H1 (cell line): ENCODE measurements at regions not wholly inside any gene's neighbourhood (a gene's known extent, or its start where the extent isn't known, plus 50 kb on each side); places are given as distances from the start of the nearest gene placed in this dataset.

Source experiments
- CTCF ChIA-PET: fragments of 300-600 bp; sonication (Branson Sonifier 250); formaldehyde crosslinking; loops from one replicate; lab custom pipeline; 2021; ENCODE audit not compliant: partially characterized antibody; lab: Charles Lee
- POLR2A ChIA-PET: fragments of 300-600 bp; sonication (Branson Sonifier 250); formaldehyde crosslinking; loops from one replicate; lab custom pipeline; 2021; ENCODE audit warnings: inconsistent platforms; ENCODE audit not compliant: partially characterized antibody; lab: Charles Lee
- DNase-seq, 2 experiments: peaks; one replicate each; pipeline versions ENCODE4 v3.0.0 to v3.0.0-alpha.2; 2010 to 2022; ENCODE audit warnings: low spot score in 2 of 2, low read depth in 1 of 2, mixed read lengths in 1 of 2
- FAIRE-seq: peaks from 2 replicates; lab custom pipeline; 2011; peaks lifted over from hg19 to GRCh38; lab: Jason Lieb, UNC
- H2AFZ ChIP-seq: 2 replicates; pipeline ENCODE4 v1.8.1; 2012; ENCODE audit warnings: low read length, inconsistent platforms
- H2AK5ac ChIP-seq: 2 replicates; pipeline ENCODE4 v1.6.1; 2013; ENCODE audit warnings: low read depth, low read length
- H2BK120ac ChIP-seq: replicated peaks from 2 replicates; pipeline ENCODE3; 2013; ENCODE audit warnings: low read depth, low read length, inconsistent platforms
- H2BK12ac ChIP-seq: 2 replicates; pipeline ENCODE4 v1.6.1; 2013; ENCODE audit warnings: low read depth, low read length
- H2BK15ac ChIP-seq: 2 replicates; pipeline ENCODE4 v1.6.1; 2013; ENCODE audit warnings: low read length
- H2BK20ac ChIP-seq: 2 replicates; pipeline ENCODE4 v1.6.1; 2013; ENCODE audit warnings: low read length
- H2BK5ac ChIP-seq: 2 replicates; pipeline ENCODE4 v1.6.1; 2013; ENCODE audit warnings: low read depth, low read length
- H3K14ac ChIP-seq: 2 replicates; pipeline ENCODE4 v1.6.1; 2013; ENCODE audit warnings: inconsistent platforms; ENCODE audit not compliant: insufficient read length
- H3K18ac ChIP-seq: 2 replicates; pipeline ENCODE4 v1.6.1; 2013; ENCODE audit warnings: low read length; ENCODE audit errors: extremely low read depth
- H3K23ac ChIP-seq: 2 replicates; pipeline ENCODE4 v1.6.1; 2013; ENCODE audit warnings: inconsistent platforms; ENCODE audit not compliant: insufficient read length
- H3K23me2 ChIP-seq: 2 replicates; pipeline ENCODE4 v1.6.1; 2013; ENCODE audit warnings: low read depth, low read length
- H3K27ac ChIP-seq: 2 replicates; pipeline ENCODE4 v1.6.1; 2011; ENCODE audit warnings: low read depth, low read length, inconsistent platforms
- H3K27me3 ChIP-seq, 4 experiments: replicated peaks in 1 of 4; 1 replicate in 1 of 4; 2 replicates in 3 of 4; pipeline versions ENCODE4 v1.6.1 to v1.8.1; 2011 to 2013; ENCODE audit warnings: low read length in 3 of 4, mild to moderate bottlenecking in 3 of 4, inconsistent platforms in 2 of 4, mixed read lengths in 2 of 4, moderate library complexity in 1 of 4; ENCODE audit not compliant: control insufficient read depth in 3 of 4, insufficient read depth in 3 of 4; ENCODE audit errors: extremely low read depth in 1 of 4
- H3K36me3 ChIP-seq, 4 experiments: 2 replicates each; pipeline versions ENCODE4 v1.6.1 to v1.8.1; 2011 to 2013; ENCODE audit warnings: mild to moderate bottlenecking in 4 of 4, low read length in 3 of 4, moderate library complexity in 2 of 4, control low read depth in 1 of 4, inconsistent platforms in 1 of 4; ENCODE audit not compliant: insufficient read depth in 4 of 4, control insufficient read depth in 2 of 4
- H3K4ac ChIP-seq: replicated peaks from 2 replicates; pipeline ENCODE3; 2013; ENCODE audit warnings: low read length, low read depth, mixed read lengths, inconsistent platforms; ENCODE audit not compliant: insufficient read length
- H3K4me1 ChIP-seq, 4 experiments: replicated peaks in 1 of 4; 1 replicate in 1 of 4; 2 replicates in 3 of 4; pipeline versions ENCODE4 v1.6.1 to v1.8.1; 2011 to 2013; ENCODE audit warnings: low read length in 3 of 4, inconsistent platforms in 2 of 4, mixed read lengths in 1 of 4; ENCODE audit not compliant: insufficient read depth in 4 of 4, control insufficient read depth in 3 of 4
- H3K4me2 ChIP-seq, 2 experiments: 2 replicates each; pipeline versions ENCODE4 v1.6.1 to v1.8.1; 2011 to 2013; ENCODE audit warnings: low read depth in 2 of 2, low read length in 2 of 2, control low read depth in 1 of 2, inconsistent platforms in 1 of 2, mild to moderate bottlenecking in 1 of 2; ENCODE audit not compliant: insufficient read depth in 1 of 2
- H3K4me3 ChIP-seq, 4 experiments: fragments of 200-600, 300-600 bp in 1 of 4; sonication (generic), shearing (Covaris generic), sonication (Bioruptor Twin) in 1 of 4; 2 replicates each; pipeline versions ENCODE4 v1.5.1 to v1.8.1; 2011 to 2016; ENCODE audit warnings: low read length in 4 of 4, low read depth in 3 of 4, control low read depth in 2 of 4, inconsistent platforms in 2 of 4, mild to moderate bottlenecking in 2 of 4, mixed read lengths in 1 of 4, moderate library complexity in 1 of 4; ENCODE audit not compliant: insufficient read depth in 2 of 4; ENCODE audit errors: extremely low read depth in 1 of 4
- H3K56ac ChIP-seq: replicated peaks from 2 replicates; pipeline ENCODE3; 2013; ENCODE audit warnings: low read depth, mild to moderate bottlenecking, mixed read lengths, low read length, inconsistent platforms; ENCODE audit not compliant: insufficient read length
- H3K79me1 ChIP-seq: 2 replicates; pipeline ENCODE4 v1.6.1; 2013; ENCODE audit warnings: low read depth, low read length, control low read depth
- H3K79me2 ChIP-seq, 2 experiments: 2 replicates each; pipeline versions ENCODE4 v1.6.1 to v1.8.1; 2012 to 2013; ENCODE audit warnings: low read length in 2 of 2, mild to moderate bottlenecking in 2 of 2, inconsistent platforms in 1 of 2; ENCODE audit not compliant: insufficient read depth in 2 of 2, control insufficient read depth in 1 of 2
- H3K9ac ChIP-seq, 4 experiments: replicated peaks in 1 of 4; 1 replicate in 1 of 4; 2 replicates in 3 of 4; pipeline versions ENCODE4 v1.6.1 to v1.8.1; 2011 to 2013; ENCODE audit warnings: low read depth in 3 of 4, low read length in 3 of 4, control low read depth in 2 of 4, mild to moderate bottlenecking in 2 of 4, moderate library complexity in 2 of 4, inconsistent platforms in 1 of 4; ENCODE audit errors: extremely low read depth in 1 of 4
- H3K9me3 ChIP-seq, 2 experiments: 2 replicates each; pipeline versions ENCODE4 v1.6.1 to v1.8.1; 2012 to 2013; ENCODE audit warnings: mild to moderate bottlenecking in 2 of 2, moderate library complexity in 2 of 2, control low read depth in 1 of 2, inconsistent platforms in 1 of 2, low read depth in 1 of 2, low read length in 1 of 2, mixed read lengths in 1 of 2; ENCODE audit not compliant: insufficient read depth in 2 of 2
- H4K20me1 ChIP-seq, 2 experiments: replicated peaks in 1 of 2; 2 replicates each; pipeline versions ENCODE3 to v1.8.1; 2011 to 2013; ENCODE audit warnings: inconsistent platforms in 2 of 2, low read length in 2 of 2, mild to moderate bottlenecking in 1 of 2; ENCODE audit not compliant: insufficient read depth in 2 of 2, control insufficient read depth in 1 of 2
- H4K5ac ChIP-seq: 2 replicates; pipeline ENCODE4 v1.6.1; 2013; ENCODE audit warnings: low read length, low read depth, mixed read lengths, inconsistent platforms; ENCODE audit not compliant: insufficient read length
- H4K8ac ChIP-seq: 2 replicates; pipeline ENCODE4 v1.8.0; 2013; ENCODE audit warnings: mild to moderate bottlenecking, moderate library complexity, low read length, inconsistent platforms; ENCODE audit not compliant: insufficient read depth; ENCODE audit errors: extremely low read depth
- H4K91ac ChIP-seq: replicated peaks from 2 replicates; pipeline ENCODE3; 2013; ENCODE audit warnings: low read length, mixed read lengths, inconsistent platforms; ENCODE audit not compliant: insufficient read length
- CBX5 ChIP-seq: fragments of 300-800, 300-1000 bp; sonication (generic); IDR thresholded peaks from 2 replicates; pipeline ENCODE4 v1.7.1; 2016; ENCODE audit warnings: antibody characterized with exemption, low read length, low read depth
- CREB1 ChIP-seq: IDR thresholded peaks from 2 replicates; pipeline ENCODE4 v1.6.1; 2012; ENCODE audit warnings: inconsistent platforms
- CTBP2 ChIP-seq: IDR thresholded peaks from 2 replicates; pipeline ENCODE4 v1.7.0; 2011; ENCODE audit warnings: borderline replicate concordance, mild to moderate bottlenecking, moderate library complexity, mixed read lengths, low read length; ENCODE audit not compliant: insufficient read depth, insufficient read length
- EGR1 ChIP-seq: IDR thresholded peaks from 2 replicates; pipeline ENCODE4 v1.6.1; 2011; ENCODE audit warnings: low read depth, low read length, borderline replicate concordance
- FOSL1 ChIP-seq: IDR thresholded peaks from 2 replicates; pipeline ENCODE4 v1.6.1; 2011; ENCODE audit warnings: mild to moderate bottlenecking, low read depth, low read length, moderate library complexity; ENCODE audit not compliant: insufficient read depth
- GABPA ChIP-seq: IDR thresholded peaks from 2 replicates; pipeline ENCODE4 v1.6.1; 2011; ENCODE audit warnings: mild to moderate bottlenecking, low read length, moderate library complexity, borderline replicate concordance; ENCODE audit not compliant: insufficient read depth
- JUND ChIP-seq: IDR thresholded peaks from 2 replicates; pipeline ENCODE4 v1.6.1; 2011; ENCODE audit warnings: mild to moderate bottlenecking, improper control_type of control experiment, low read length
- NRF1 ChIP-seq: IDR thresholded peaks from 2 replicates; pipeline ENCODE4 v1.6.1; 2011; ENCODE audit warnings: mild to moderate bottlenecking, low read depth, low read length, improper control_type of control experiment
- POLR2AphosphoS5 ChIP-seq: IDR thresholded peaks from 2 replicates; pipeline ENCODE4 v1.6.1; 2011; ENCODE audit warnings: low read depth, low read length
- RAD21 ChIP-seq, 2 experiments: IDR thresholded peaks in 1 of 2; conservative IDR thresholded peaks in 1 of 2; 2 replicates each; pipeline ENCODE4 v1.6.1; 2011; ENCODE audit warnings: low read depth in 2 of 2, low read length in 2 of 2, improper control_type of control experiment in 1 of 2, inconsistent platforms in 1 of 2, mild to moderate bottlenecking in 1 of 2, moderate library complexity in 1 of 2
- RFX5 ChIP-seq: IDR thresholded peaks from 2 replicates; pipeline ENCODE4 v1.6.1; 2011; ENCODE audit warnings: low read depth, low read length, improper control_type of control experiment, borderline replicate concordance
- SIRT6 ChIP-seq: IDR thresholded peaks from one replicate; pipeline ENCODE4 v1.7.1; 2012; ENCODE audit warnings: low read length, inconsistent platforms
- SP2 ChIP-seq: IDR thresholded peaks from 2 replicates; pipeline ENCODE4 v1.6.1; 2012; ENCODE audit warnings: mild to moderate bottlenecking, low read length, inconsistent platforms
- WGBS, 2 experiments: shearing (Covaris generic) in 1 of 2; methylation state at CpG; one replicate each; pipeline versions ENCODE4 v1.1.6 to v1.1.7; 2013 to 2015; ENCODE audit warnings: low lambda C conversion rate in 2 of 2, mixed read lengths in 2 of 2, inconsistent platforms in 1 of 2, low coverage in 1 of 2, missing lambda C conversion rate in 1 of 2; ENCODE audit not compliant: insufficient replicate concordance in 2 of 2, insufficient coverage in 1 of 2, insufficient read length in 1 of 2; ENCODE audit errors: extremely low coverage in 1 of 2, missing lambda C conversion rate in 1 of 2; 5-methylcytosine and 5-hydroxymethylcytosine counted together
- TF ChIP-seq, protein P1 (sequence below): IDR thresholded peaks from 2 replicates; pipeline ENCODE4 v1.6.1; 2012; ENCODE audit warnings: inconsistent platforms

- FAIRE-seq (no peak), DNase-seq (no peak)
- H3K9me3 ChIP-seq: no peaks in the 10 kb centered on the region
- H2BK20ac ChIP-seq: no peak overlapping the region
- no peak overlapping the region for H2AK5ac ChIP-seq
- H3K79me1 ChIP-seq: no peaks in the 10 kb centered on the region
- no peak overlapping the region for H3K4me3 ChIP-seq
- WGBS, 2 experiments: 89% methylated on average over 1 of the region's 1 CpG; no CpG with 5 or more reads in 1 of the 2 experiments
- no peak overlapping the region for H2AFZ ChIP-seq
- H2BK12ac ChIP-seq: no peak overlapping the region
- H3K14ac ChIP-seq: no peak overlapping the region
- POLR2A ChIA-PET: no interaction called here
- no peaks in the 10 kb centered on the region for H3K4me1 ChIP-seq
- H2BK5ac ChIP-seq: no peak overlapping the region
- H3K23me2 ChIP-seq: no peaks in the 10 kb centered on the region
- no peak overlapping the region for H3K23ac ChIP-seq
- H3K18ac ChIP-seq: no peak overlapping the region
- H2BK15ac ChIP-seq: no peak overlapping the region
- H3K4me2 ChIP-seq: no peak overlapping the region
- no peak overlapping the region for H3K56ac ChIP-seq
- H3K27ac ChIP-seq: no peak overlapping the region
- H2BK120ac ChIP-seq: no peak overlapping the region
- no peaks in the 10 kb centered on the region for H3K79me2 ChIP-seq
- H4K20me1 ChIP-seq: no peaks in the 10 kb centered on the region
- H3K4ac ChIP-seq: no peak overlapping the region
- no peak overlapping the region for H4K91ac ChIP-seq
- CTCF ChIA-PET: interaction anchor here (0.6 to 1.2 kb wide), 2 partner anchors 8 to 1155 kb away, joined by 5 to 6 read pairs; no protein-coding TSS in a partner anchor
- no peak overlapping the region for H4K5ac ChIP-seq
- H3K27me3 ChIP-seq: no peaks in the 10 kb centered on the region
- H4K8ac ChIP-seq: no peak overlapping the region
- H3K36me3 ChIP-seq: no peaks in the 10 kb centered on the region
- H3K9ac ChIP-seq: no peak overlapping the region
- TF ChIP-seq SP2 (no peak), FOSL1 (no peak), SIRT6 (no peak), GABPA (no peak), CTBP2 (no peak), RFX5 (no peak), JUND (no peak), RAD21 (IDR thresholded peaks at IDR 0.05 in 1 of 2, conservative IDR thresholded peaks at IDR 0.05 in 1 of 2; ENCODE audit: low read depth in 2 of 2, low read length in 2 of 2) (no peak), POLR2AphosphoS5 (no peak), NRF1 (no peak), CREB1 (no peak), EGR1 (no peak), CBX5 (no peak)
- TF ChIP-seq, protein P1, sequence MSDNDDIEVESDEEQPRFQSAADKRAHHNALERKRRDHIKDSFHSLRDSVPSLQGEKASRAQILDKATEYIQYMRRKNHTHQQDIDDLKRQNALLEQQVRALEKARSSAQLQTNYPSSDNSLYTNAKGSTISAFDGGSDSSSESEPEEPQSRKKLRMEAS: no peak
Measured at GRCh38 chr7:25787336-25787735, 364.7 kb upstream of the NFE2L3 start.
